Thoracic aorta (tissue), 2 donors: ENCODE measurements at regions not wholly inside any gene's neighbourhood (a gene's known extent, or its start where the extent isn't known, plus 50 kb on each side); places are given as distances from the start of the nearest gene placed in this dataset.

ENCODE experiments used
- ATAC-seq: fragments of 150-250 bp; one replicate; pipeline ENCODE4 v1.8.0; 2017; ENCODE audit warnings: low read depth; ENCODE audit not compliant: insufficient number of reproducible peaks, low FRiP score
- DNase-seq: peaks from one replicate; pipeline ENCODE4 v3.0.0-alpha.2; 2020; ENCODE audit warnings: low spot score
- H3K27ac ChIP-seq, 2 donors: fragments of 200-600 bp; sonication (generic); 1 replicate in 1 of 2; 2 replicates in 1 of 2; pipeline ENCODE4 v1.5.1; 2016; ENCODE audit warnings: mild to moderate bottlenecking in 2 of 2, moderate library complexity in 2 of 2
- H3K27me3 ChIP-seq: fragments of 200-600 bp; sonication (generic); replicated peaks from 2 replicates; pipeline ENCODE4 v1.6.0; 2016; ENCODE audit warnings: mild to moderate bottlenecking; ENCODE audit not compliant: insufficient read depth
- H3K36me3 ChIP-seq: fragments of 200-600 bp; sonication (generic); one replicate; pipeline ENCODE4 v1.5.1; 2016
- H3K4me1 ChIP-seq, 2 donors: fragments of 200-600 bp; sonication (generic); 1 replicate in 1 of 2; 2 replicates in 1 of 2; pipeline versions ENCODE4 v1.5.1 to v1.6.0; 2016; ENCODE audit warnings: low read depth in 2 of 2, mild to moderate bottlenecking in 1 of 2; ENCODE audit not compliant: control insufficient read depth in 1 of 2
- H3K4me3 ChIP-seq: fragments of 200-600 bp; sonication (generic); 2 replicates; pipeline ENCODE4 v1.5.1; 2016; ENCODE audit warnings: mild to moderate bottlenecking
- H3K9me3 ChIP-seq: fragments of 200-600 bp; sonication (generic); 2 replicates; pipeline ENCODE4 v1.5.1; 2016
- TF ChIP-seq, protein P1 (sequence below): fragments of 200-600 bp; sonication (generic); IDR thresholded peaks from one replicate; pipeline ENCODE4 v1.5.1; 2019; ENCODE audit warnings: antibody characterized with exemption

DNA sequence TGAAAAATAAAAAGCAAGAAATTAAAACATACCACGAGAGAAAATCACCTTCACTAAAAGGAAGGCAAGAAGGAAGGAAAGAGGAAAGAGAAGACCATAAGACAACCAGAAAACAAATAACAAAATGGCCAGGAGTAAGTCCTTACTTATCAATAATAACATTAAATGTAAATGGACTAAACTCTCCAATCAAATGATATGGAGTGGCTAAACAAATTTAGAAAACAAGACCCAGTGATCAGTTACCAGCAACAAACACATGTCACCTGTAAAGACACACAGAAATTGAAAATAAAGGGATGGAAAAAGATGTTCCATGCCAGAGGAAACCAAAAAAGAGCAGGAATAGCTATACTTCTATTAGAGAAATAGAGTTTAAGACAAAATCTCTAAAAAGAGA is 85.0 kb upstream of the SLC38A4 start:
- TF ChIP-seq, protein P1, sequence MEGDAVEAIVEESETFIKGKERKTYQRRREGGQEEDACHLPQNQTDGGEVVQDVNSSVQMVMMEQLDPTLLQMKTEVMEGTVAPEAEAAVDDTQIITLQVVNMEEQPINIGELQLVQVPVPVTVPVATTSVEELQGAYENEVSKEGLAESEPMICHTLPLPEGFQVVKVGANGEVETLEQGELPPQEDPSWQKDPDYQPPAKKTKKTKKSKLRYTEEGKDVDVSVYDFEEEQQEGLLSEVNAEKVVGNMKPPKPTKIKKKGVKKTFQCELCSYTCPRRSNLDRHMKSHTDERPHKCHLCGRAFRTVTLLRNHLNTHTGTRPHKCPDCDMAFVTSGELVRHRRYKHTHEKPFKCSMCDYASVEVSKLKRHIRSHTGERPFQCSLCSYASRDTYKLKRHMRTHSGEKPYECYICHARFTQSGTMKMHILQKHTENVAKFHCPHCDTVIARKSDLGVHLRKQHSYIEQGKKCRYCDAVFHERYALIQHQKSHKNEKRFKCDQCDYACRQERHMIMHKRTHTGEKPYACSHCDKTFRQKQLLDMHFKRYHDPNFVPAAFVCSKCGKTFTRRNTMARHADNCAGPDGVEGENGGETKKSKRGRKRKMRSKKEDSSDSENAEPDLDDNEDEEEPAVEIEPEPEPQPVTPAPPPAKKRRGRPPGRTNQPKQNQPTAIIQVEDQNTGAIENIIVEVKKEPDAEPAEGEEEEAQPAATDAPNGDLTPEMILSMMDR = no peak
- H3K27me3 ChIP-seq = no peaks in the 10 kb centered on the region
- H3K27ac ChIP-seq = no peak overlapping the region
- no peak overlapping the region for H3K4me3 ChIP-seq
- DNase-seq = no peak
- no peak for ATAC-seq
- no peaks in the 10 kb centered on the region for H3K4me1 ChIP-seq
- H3K36me3 ChIP-seq = no peaks in the 10 kb centered on the region
- H3K9me3 ChIP-seq = peaks cover 7% of the 10 kb centered on the region

DNA sequence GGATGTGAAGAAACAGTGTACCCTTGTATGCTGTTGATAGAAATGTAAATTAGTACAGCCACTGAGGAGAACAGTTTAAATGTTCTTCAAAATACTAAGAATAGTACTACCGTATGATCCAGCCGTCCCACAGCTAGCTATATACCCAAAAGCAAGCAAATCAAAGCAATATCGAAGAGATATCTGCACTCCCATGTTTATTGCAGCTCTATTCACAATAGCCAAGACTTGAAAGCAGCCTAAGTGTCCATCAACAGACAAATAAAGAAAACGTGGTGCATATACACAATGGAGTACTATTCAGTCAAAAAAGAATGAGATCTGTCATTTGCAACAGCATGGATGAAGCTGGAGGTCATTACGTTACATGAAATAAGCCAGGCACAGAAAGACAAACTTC is 88.5 kb upstream of the SLC38A4 start:
- H3K36me3 ChIP-seq = no peaks in the 10 kb centered on the region
- no peak overlapping the region for H3K27ac ChIP-seq
- no peaks in the 10 kb centered on the region for H3K27me3 ChIP-seq
- H3K4me1 ChIP-seq = no peaks in the 10 kb centered on the region
- H3K9me3 ChIP-seq = peaks cover 7% of the 10 kb centered on the region
- TF ChIP-seq, protein P1 = no peak
- H3K4me3 ChIP-seq = no peak overlapping the region
- DNase-seq = no peak
- no peak for ATAC-seq

DNA sequence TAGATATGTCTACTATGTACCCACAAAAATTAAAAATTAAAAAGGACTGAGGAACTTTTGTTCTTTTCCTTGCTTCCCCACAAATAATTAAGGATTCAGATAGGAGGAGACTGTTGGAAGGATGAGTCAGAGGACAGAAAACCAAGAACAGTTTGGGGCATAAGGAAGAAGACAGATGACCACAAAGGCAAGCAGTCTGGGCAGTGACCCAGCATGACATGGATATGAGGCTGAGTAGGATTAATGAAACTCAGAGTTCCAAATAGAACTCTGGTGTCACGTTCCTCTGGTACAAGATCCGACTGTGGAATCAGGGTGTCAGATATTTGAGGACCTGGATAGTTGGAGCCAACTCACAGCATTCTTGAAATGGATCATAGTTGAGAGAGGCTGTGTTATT is 89.3 kb upstream of the SLC38A4 start:
- Histone ChIP-seq H3K4me1 (no peaks in the 10 kb centered on the region), H3K27me3 (no peaks in the 10 kb centered on the region), H3K36me3 (no peaks in the 10 kb centered on the region), H3K9me3 (peaks cover 5% of the 10 kb centered on the region), H3K4me3 (no peak overlapping the region), H3K27ac (no peak overlapping the region)
- TF ChIP-seq, protein P1 = no peak
- ATAC-seq = no peak
- DNase-seq = no peak

DNA sequence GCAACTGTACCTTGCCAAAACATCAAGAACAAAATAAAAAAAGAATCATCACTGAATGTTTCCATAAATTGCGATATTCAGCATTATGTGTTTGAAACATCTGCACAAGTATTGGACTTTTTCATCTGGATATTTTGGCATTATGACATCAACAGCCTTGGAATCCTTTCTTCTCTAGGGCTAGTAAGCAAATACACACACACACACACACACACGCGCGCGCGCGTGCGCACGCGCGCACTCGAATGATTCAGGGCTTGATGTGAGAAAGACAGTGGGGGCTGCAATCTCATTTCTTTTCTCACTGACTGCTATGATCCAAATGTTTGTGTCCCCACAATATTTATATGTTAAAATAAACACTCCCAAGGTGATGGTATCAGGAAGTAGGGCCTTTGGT is 90.0 kb upstream of the SLC38A4 start:
- DNase-seq (no peak), ATAC-seq (no peak)
- Histone ChIP-seq H3K36me3 (no peaks in the 10 kb centered on the region), H3K9me3 (peaks cover 2% of the 10 kb centered on the region), H3K27me3 (no peaks in the 10 kb centered on the region), H3K4me1 (no peaks in the 10 kb centered on the region), H3K27ac (no peak overlapping the region), H3K4me3 (no peak overlapping the region)
- TF ChIP-seq, protein P1 = no peak

DNA sequence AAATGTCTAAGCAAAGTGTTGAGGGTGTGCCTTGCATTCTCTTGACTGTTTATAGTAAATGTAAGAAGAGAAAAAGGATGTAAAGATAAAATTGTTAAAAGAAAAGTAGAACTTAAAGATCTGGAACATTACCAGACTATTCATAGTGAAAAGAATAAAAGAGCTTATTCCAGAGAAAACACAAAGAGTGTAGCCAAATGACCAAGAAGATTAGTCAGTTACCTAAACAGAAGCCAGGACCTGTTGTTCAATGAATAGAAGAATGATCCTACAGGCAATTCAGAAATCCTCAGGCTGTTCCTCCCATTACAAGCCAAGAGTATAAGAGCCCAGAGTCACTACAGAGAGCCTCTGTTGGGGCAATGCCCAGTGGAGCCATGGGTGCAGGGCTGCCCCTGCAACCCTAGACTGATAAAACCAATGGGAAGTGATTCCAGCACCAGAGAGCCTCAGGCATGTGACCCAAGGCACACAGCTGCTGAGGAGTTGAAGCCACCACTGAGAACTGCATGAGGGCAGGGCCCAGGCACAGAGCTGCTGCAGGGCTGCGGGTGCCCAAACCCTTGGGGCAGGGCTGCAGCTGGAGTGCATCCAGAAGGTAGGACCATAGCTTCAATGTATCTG is 91.1 kb upstream of the SLC38A4 start:
- DNase-seq (no peak), ATAC-seq (no peak)
- TF ChIP-seq, protein P1 = no peak
- H3K4me1 ChIP-seq = no peaks in the 10 kb centered on the region
- H3K27me3 ChIP-seq = no peaks in the 10 kb centered on the region
- H3K9me3 ChIP-seq = no peaks in the 10 kb centered on the region
- H3K4me3 ChIP-seq = no peak overlapping the region
- H3K27ac ChIP-seq = no peak overlapping the region
- H3K36me3 ChIP-seq = no peaks in the 10 kb centered on the region
